ENCODE measurements at regions not wholly inside any gene's neighbourhood (a gene's known extent, or its start where the extent isn't known, plus 50 kb on each side); places are given as distances from the start of the nearest gene placed in this dataset.

GRCh38 chr7:30214651-30215137 is 69.7 kb upstream of the ZNRF2 start:
- H3K79me2 ChIP-seq (replicated peaks; ENCODE audit: insufficient read depth) = no peaks in the 10 kb centered on the region
- H4K20me1 ChIP-seq (replicated peaks; ENCODE audit: insufficient read depth) = no peaks in the 10 kb centered on the region
- H3K4me3 ChIP-seq = no peak overlapping the region
- no peaks in the 10 kb centered on the region for H3K4me1 ChIP-seq (ENCODE audit: insufficient read depth)
- no peak overlapping the region for H3K27ac ChIP-seq (ENCODE audit: low read depth)
- no peak for TF ChIP-seq STAT1 (IDR thresholded peaks at IDR 0.05; ENCODE audit: unreplicated experiment)
- TF ChIP-seq CREB1 (CRISPR knock-in tag; IDR thresholded peaks at IDR 0.05; ENCODE audit: low read depth) = no peak
- no peak for TF ChIP-seq ZNF114 (CRISPR knock-in tag; IDR thresholded peaks at IDR 0.05)
- TF ChIP-seq JUNB (IDR thresholded peaks at IDR 0.05; ENCODE audit: unreplicated experiment) = no peak
- no peak for TF ChIP-seq REST (IDR thresholded peaks at IDR 0.05; ENCODE audit: unreplicated experiment)
- no peak for TF ChIP-seq ZNF331 (CRISPR knock-in tag; IDR thresholded peaks at IDR 0.05; ENCODE audit: low read depth)
- no peak for TF ChIP-seq POLR2AphosphoS5 (IDR thresholded peaks at IDR 0.05; ENCODE audit: low read depth)
- no peak for TF ChIP-seq CTCF (conservative IDR thresholded peaks at IDR 0.05; ENCODE audit: low read depth in 2 of 2)
- no peak for TF ChIP-seq ZNF462 (CRISPR knock-in tag; IDR thresholded peaks at IDR 0.05)
- no peak for TF ChIP-seq ETS1 (IDR thresholded peaks at IDR 0.05)
- TF ChIP-seq EZH2phosphoT487 (IDR thresholded peaks at IDR 0.05; ENCODE audit: unreplicated experiment) = no peak
- no peak for TF ChIP-seq NANOG (IDR thresholded peaks at IDR 0.05; ENCODE audit: borderline replicate concordance)
- no peak for TF ChIP-seq EZH2 (IDR thresholded peaks at IDR 0.05; ENCODE audit: low read depth, unreplicated experiment)
- Mint-ChIP-seq H3K9me3 (peaks cover 3% of the 10 kb centered on the region; the same call in 1 of the 3 replicates), H3K27ac (no peak overlapping the region), H3K36me3 (ENCODE audit: low read depth) (no peaks in the 10 kb centered on the region), H3K4me3 (no peak overlapping the region), H3K4me1 (no peaks in the 10 kb centered on the region), H3K27me3 (ENCODE audit: insufficient read depth, low read depth, poor library complexity) (peaks cover 5% of the 10 kb centered on the region)
- no peak overlapping the region for H3K4me2 ChIP-seq
- ATAC-seq (no peak), DNase-seq (ENCODE audit: low spot score) (no peak)
- H2AFZ ChIP-seq = no peak overlapping the region
- 0 out of 2 replicates have a peak, but pooled peaks cover 2% of the 10 kb centered on the region for H3K9me2 ChIP-seq (ENCODE audit: insufficient read depth)
- no peaks in the 10 kb centered on the region for H3K27me3 ChIP-seq (ENCODE audit: insufficient read depth)
- H3F3A ChIP-seq (replicated peaks; ENCODE audit: low read depth) = no peaks in the 10 kb centered on the region
- H3K36me3 ChIP-seq (ENCODE audit: insufficient read depth) = no peaks in the 10 kb centered on the region

All from GM23338 (cell line).